DOHH2 (cell line): ENCODE measurements at regions not wholly inside any gene's neighbourhood (a gene's known extent, or its start where the extent isn't known, plus 50 kb on each side); places are given as distances from the start of the nearest gene placed in this dataset.

Source experiments
- H3F3A ChIP-seq: fragments of 200-600 bp; sonication (generic), shearing (Covaris generic); 2 replicates; pipeline ENCODE4 v1.6.0; 2016; ENCODE audit warnings: antibody characterized with exemption, mild to moderate bottlenecking; ENCODE audit not compliant: control insufficient read depth, insufficient read depth
- H3K27ac ChIP-seq: fragments of 200-600 bp; sonication (generic); 2 replicates; pipeline ENCODE4 v1.5.1; 2014; ENCODE audit warnings: low read depth, mild to moderate bottlenecking, low read length, moderate library complexity
- H3K27me3 ChIP-seq: fragments of 200-600 bp; sonication (generic); 2 replicates; pipeline ENCODE4 v1.6.1; 2014; ENCODE audit warnings: mild to moderate bottlenecking, low read length, mixed read lengths; ENCODE audit not compliant: control insufficient read depth
- H3K36me3 ChIP-seq: fragments of 200-600 bp; sonication (generic); 2 replicates; pipeline ENCODE4 v1.6.1; 2014; ENCODE audit warnings: mild to moderate bottlenecking, low read length, moderate library complexity, mixed read lengths; ENCODE audit not compliant: control insufficient read depth
- H3K4me1 ChIP-seq: fragments of 200-600 bp; sonication (generic); 2 replicates; pipeline ENCODE4 v1.6.1; 2014; ENCODE audit warnings: mild to moderate bottlenecking, low read length, mixed read lengths; ENCODE audit not compliant: control insufficient read depth
- H3K4me2 ChIP-seq: fragments of 200-600 bp; sonication (generic); 2 replicates; pipeline ENCODE4 v1.6.0; 2014; ENCODE audit warnings: mild to moderate bottlenecking, low read length, moderate library complexity
- H3K4me3 ChIP-seq: fragments of 200-600 bp; sonication (generic); 2 replicates; pipeline ENCODE4 v1.5.1; 2014; ENCODE audit warnings: mild to moderate bottlenecking, low read length, mixed read lengths
- H3K79me2 ChIP-seq: fragments of 200-600 bp; sonication (generic); 2 replicates; pipeline ENCODE4 v1.6.1; 2014; ENCODE audit warnings: mild to moderate bottlenecking, low read length, mixed read lengths; ENCODE audit not compliant: control insufficient read depth
- H3K9me2 ChIP-seq: fragments of 200-600 bp; sonication (generic); replicated peaks from 2 replicates; pipeline ENCODE4 v1.6.1; 2014; ENCODE audit warnings: mild to moderate bottlenecking, low read length, mixed read lengths; ENCODE audit not compliant: control insufficient read depth
- H3K9me3 ChIP-seq: fragments of 200-600 bp; sonication (generic); 2 replicates; pipeline ENCODE4 v1.6.1; 2014; ENCODE audit warnings: antibody characterized with exemption, low read length, mixed read lengths; ENCODE audit not compliant: control insufficient read depth, insufficient read depth
- H4K20me1 ChIP-seq: fragments of 200-600 bp; sonication (generic); 2 replicates; pipeline ENCODE4 v1.6.0; 2014; ENCODE audit warnings: low read depth, mild to moderate bottlenecking, antibody characterized with exemption, low read length, moderate library complexity; ENCODE audit not compliant: control insufficient read depth, insufficient read depth
- CTCF ChIP-seq: fragments of 200-600 bp; sonication (generic); IDR thresholded peaks from one replicate; pipeline ENCODE4 v1.5.1; 2014; ENCODE audit warnings: antibody characterized with exemption, mild to moderate bottlenecking, low read depth, low read length; ENCODE audit not compliant: poor library complexity, severe bottlenecking
- EZH2phosphoT487 ChIP-seq: fragments of 200-600 bp; sonication (generic); IDR thresholded peaks from 2 replicates; pipeline ENCODE4 v1.6.1; 2017; ENCODE audit warnings: borderline replicate concordance, mild to moderate bottlenecking, antibody characterized with exemption, low read length, moderate library complexity, mixed read lengths

DNA sequence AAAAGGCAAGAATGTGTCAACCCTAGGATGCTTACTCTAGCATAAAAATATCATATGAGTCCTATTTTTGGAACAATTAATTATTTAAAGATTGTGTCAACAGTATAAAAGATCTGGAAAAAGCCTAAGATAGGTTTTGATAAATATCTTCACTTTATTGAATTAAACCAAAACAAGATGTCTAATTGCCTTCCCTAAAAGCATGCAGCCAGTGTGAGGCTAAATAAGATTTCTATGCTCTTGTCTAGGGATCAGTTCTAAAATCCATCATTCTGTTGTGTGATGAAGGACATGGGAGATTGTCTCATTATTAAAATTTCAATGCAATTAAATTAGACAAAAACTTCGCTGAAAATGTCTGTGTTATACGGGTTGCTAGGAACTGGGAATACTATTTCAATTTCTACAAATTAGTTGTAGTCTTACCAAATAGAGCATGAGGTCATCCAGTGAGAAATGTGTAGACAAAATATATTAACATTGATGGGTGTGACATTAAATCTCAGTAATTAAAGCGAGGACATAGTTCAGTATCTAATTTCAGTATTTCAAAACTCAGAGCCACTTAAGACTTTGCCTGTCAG, 535.6 kb upstream of the FSIP2 start:
- H3F3A ChIP-seq = no peaks in the 10 kb centered on the region
- H3K27me3 ChIP-seq = no peaks in the 10 kb centered on the region
- no peaks in the 10 kb centered on the region for H3K79me2 ChIP-seq
- no peaks in the 10 kb centered on the region for H3K9me3 ChIP-seq
- H3K9me2 ChIP-seq = no peaks in the 10 kb centered on the region
- no peak overlapping the region for H3K4me2 ChIP-seq
- no peaks in the 10 kb centered on the region for H3K36me3 ChIP-seq
- no peak overlapping the region for H3K4me3 ChIP-seq
- TF ChIP-seq EZH2phosphoT487 (no peak), CTCF (no peak)
- no peak overlapping the region for H3K27ac ChIP-seq
- no peaks in the 10 kb centered on the region for H3K4me1 ChIP-seq
- H4K20me1 ChIP-seq = no peaks in the 10 kb centered on the region

- no peak overlapping the region for H3K27ac ChIP-seq
- no peaks in the 10 kb centered on the region for H3K4me1 ChIP-seq
- no peaks in the 10 kb centered on the region for H3K36me3 ChIP-seq
- no peaks in the 10 kb centered on the region for H3K27me3 ChIP-seq
- TF ChIP-seq EZH2phosphoT487 (no peak), CTCF (peak; percentile 53)
- H3K9me2 ChIP-seq = no peaks in the 10 kb centered on the region
- no peak overlapping the region for H3K4me2 ChIP-seq
- H3K4me3 ChIP-seq = no peak overlapping the region
- H3F3A ChIP-seq = no peaks in the 10 kb centered on the region
- no peaks in the 10 kb centered on the region for H4K20me1 ChIP-seq
- H3K9me3 ChIP-seq = no peaks in the 10 kb centered on the region
- no peaks in the 10 kb centered on the region for H3K79me2 ChIP-seq
Measured at GRCh38 chr2:185208261-185208660, 530.3 kb upstream of the FSIP2 start.

GRCh38 chr2:185215497-185215896, 523.1 kb upstream of the FSIP2 start:
- no peak overlapping the region for H3K27ac ChIP-seq
- H3K9me3 ChIP-seq = no peaks in the 10 kb centered on the region
- H3K79me2 ChIP-seq = no peaks in the 10 kb centered on the region
- TF ChIP-seq EZH2phosphoT487 (no peak), CTCF (no peak)
- H3F3A ChIP-seq = no peaks in the 10 kb centered on the region
- H3K27me3 ChIP-seq = no peaks in the 10 kb centered on the region
- H3K4me3 ChIP-seq = no peak overlapping the region
- no peaks in the 10 kb centered on the region for H4K20me1 ChIP-seq
- no peaks in the 10 kb centered on the region for H3K9me2 ChIP-seq
- H3K4me2 ChIP-seq = no peak overlapping the region
- H3K36me3 ChIP-seq = no peaks in the 10 kb centered on the region
- H3K4me1 ChIP-seq = no peaks in the 10 kb centered on the region

DNA sequence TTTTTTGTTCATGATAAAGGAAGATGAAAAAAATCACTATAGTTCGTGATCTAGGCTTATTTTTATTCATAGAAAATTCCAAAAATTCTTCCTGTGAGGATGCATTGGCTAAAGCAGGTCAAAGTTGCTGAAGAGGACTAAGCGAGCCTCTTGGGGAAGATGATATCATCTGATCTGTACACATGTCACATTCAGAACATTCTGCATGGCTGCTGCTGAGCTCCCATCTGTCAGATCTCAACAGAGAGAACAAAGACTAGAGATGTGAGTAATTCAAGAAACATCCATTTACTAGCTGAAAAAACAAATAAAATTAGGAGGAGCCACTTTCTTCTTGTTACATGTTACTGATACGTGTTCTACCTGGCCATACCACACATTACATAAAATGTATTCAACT, 518.6 kb upstream of the FSIP2 start:
- H3K79me2 ChIP-seq = no peaks in the 10 kb centered on the region
- H3K36me3 ChIP-seq = no peaks in the 10 kb centered on the region
- H3F3A ChIP-seq = no peaks in the 10 kb centered on the region
- H3K4me2 ChIP-seq = no peak overlapping the region
- no peaks in the 10 kb centered on the region for H4K20me1 ChIP-seq
- no peaks in the 10 kb centered on the region for H3K9me3 ChIP-seq
- TF ChIP-seq EZH2phosphoT487 (no peak), CTCF (no peak)
- H3K9me2 ChIP-seq = no peaks in the 10 kb centered on the region
- H3K4me3 ChIP-seq = no peak overlapping the region
- no peaks in the 10 kb centered on the region for H3K27me3 ChIP-seq
- H3K27ac ChIP-seq = no peak overlapping the region
- H3K4me1 ChIP-seq = no peaks in the 10 kb centered on the region
